Neural progenitor cell (in vitro differentiated cells): ENCODE measurements at regions not wholly inside any gene's neighbourhood (a gene's known extent, or its start where the extent isn't known, plus 50 kb on each side); places are given as distances from the start of the nearest gene placed in this dataset.

ENCODE experiments used
- DNase-seq: peaks from one replicate; pipeline ENCODE4 v3.0.0-alpha.2; 2016; ENCODE audit warnings: low spot score
- H2AFZ ChIP-seq: fragments of 200-600 bp; sonication (generic); replicated peaks from 2 replicates; pipeline ENCODE4 v1.6.1; 2016; ENCODE audit warnings: antibody characterized with exemption
- H3F3A ChIP-seq: fragments of 200-600 bp; sonication (generic); 2 replicates; pipeline ENCODE4 v1.6.1; 2016; ENCODE audit warnings: antibody characterized with exemption, low read depth
- H3K27ac ChIP-seq: fragments of 200-600 bp; sonication (generic); 2 replicates; pipeline ENCODE4 v1.5.1; 2016; ENCODE audit warnings: mild to moderate bottlenecking
- H3K27me3 ChIP-seq: fragments of 200-600 bp; sonication (generic); 2 replicates; pipeline ENCODE4 v1.6.1; 2016; ENCODE audit warnings: mild to moderate bottlenecking, moderate library complexity
- H3K36me3 ChIP-seq: fragments of 200-600 bp; sonication (generic); 2 replicates; pipeline ENCODE4 v1.5.1; 2016
- H3K4me1 ChIP-seq: fragments of 200-600 bp; sonication (generic); 2 replicates; pipeline ENCODE4 v1.6.1; 2016; ENCODE audit warnings: mixed run types
- H3K4me2 ChIP-seq: fragments of 200-600 bp; sonication (generic); 2 replicates; pipeline ENCODE4 v1.6.1; 2016
- H3K4me3 ChIP-seq: fragments of 200-600 bp; sonication (generic); 2 replicates; pipeline ENCODE4 v1.5.1; 2016
- H3K79me2 ChIP-seq: fragments of 200-600 bp; sonication (generic); 2 replicates; pipeline ENCODE4 v1.6.1; 2016; ENCODE audit warnings: low read depth
- H3K9ac ChIP-seq: fragments of 200-600 bp; sonication (generic); 2 replicates; pipeline ENCODE4 v1.6.1; 2016
- H3K9me3 ChIP-seq: fragments of 200-600 bp; sonication (generic); 2 replicates; pipeline ENCODE4 v1.5.1; 2016; ENCODE audit warnings: low read depth
- H4K20me1 ChIP-seq: fragments of 200-600 bp; sonication (generic); 2 replicates; pipeline ENCODE4 v1.6.1; 2016; ENCODE audit warnings: low read depth
- H3K27ac Mint-ChIP-seq: 3 replicates; pipeline ENCODE4 v1.8.0; 2021; ENCODE audit warnings: mixed read lengths
- H3K27me3 Mint-ChIP-seq: 2 replicates; pipeline ENCODE4 v1.8.0; 2022; ENCODE audit warnings: low read depth, mild to moderate bottlenecking, inconsistent platforms, moderate library complexity, mixed read lengths; ENCODE audit not compliant: insufficient read depth
- H3K36me3 Mint-ChIP-seq: 3 replicates; pipeline ENCODE4 v1.8.0; 2021; ENCODE audit warnings: mixed read lengths
- H3K4me1 Mint-ChIP-seq: 3 replicates; pipeline ENCODE4 v1.8.0; 2021; ENCODE audit warnings: mixed read lengths
- H3K4me3 Mint-ChIP-seq: 3 replicates; pipeline ENCODE4 v1.8.0; 2021; ENCODE audit warnings: mild to moderate bottlenecking, moderate library complexity, mixed read lengths
- H3K9me3 Mint-ChIP-seq: 3 replicates; pipeline ENCODE4 v1.8.0; 2020; ENCODE audit warnings: mixed read lengths
- CTCF ChIP-seq: fragments of 200-600 bp; sonication (generic); IDR thresholded peaks from 2 replicates; pipeline ENCODE4 v1.5.1; 2017; ENCODE audit warnings: antibody characterized with exemption, mild to moderate bottlenecking
- EZH2 ChIP-seq: fragments of 200-600 bp; sonication (generic); IDR thresholded peaks from 2 replicates; pipeline ENCODE4 v1.6.1; 2017; ENCODE audit warnings: antibody characterized with exemption, mild to moderate bottlenecking, moderate library complexity
- EZH2phosphoT487 ChIP-seq: fragments of 200-600 bp; sonication (generic); IDR thresholded peaks from 2 replicates; pipeline ENCODE4 v1.6.1; 2017; ENCODE audit warnings: antibody characterized with exemption

- no peaks in the 10 kb centered on the region for H3K27me3 ChIP-seq
- H2AFZ ChIP-seq = no peak overlapping the region
- no peaks in the 10 kb centered on the region for H3F3A ChIP-seq
- DNase-seq = no peak
- peaks cover 6% of the 10 kb centered on the region for H3K27me3 Mint-ChIP-seq
- no peak overlapping the region for H3K4me2 ChIP-seq
- TF ChIP-seq EZH2phosphoT487 (no peak), CTCF (no peak), EZH2 (no peak)
- H3K27ac ChIP-seq = no peak overlapping the region
- H3K4me3 Mint-ChIP-seq = no peak overlapping the region
- H3K27ac Mint-ChIP-seq = no peak overlapping the region
- no peaks in the 10 kb centered on the region for H3K36me3 Mint-ChIP-seq
- no peaks in the 10 kb centered on the region for H4K20me1 ChIP-seq
- no peaks in the 10 kb centered on the region for H3K79me2 ChIP-seq
- H3K4me1 Mint-ChIP-seq = peaks cover 19% of the 10 kb centered on the region
- H3K9me3 ChIP-seq = no peaks in the 10 kb centered on the region
- H3K9ac ChIP-seq = no peak overlapping the region
- H3K4me1 ChIP-seq = peaks cover 20% of the 10 kb centered on the region
- no peak overlapping the region for H3K4me3 ChIP-seq
- H3K36me3 ChIP-seq = no peaks in the 10 kb centered on the region
- peaks cover 6% of the 10 kb centered on the region for H3K9me3 Mint-ChIP-seq
Measured at GRCh38 chr5:73336366-73336765, 112.2 kb downstream of the FOXD1 start.

DNA sequence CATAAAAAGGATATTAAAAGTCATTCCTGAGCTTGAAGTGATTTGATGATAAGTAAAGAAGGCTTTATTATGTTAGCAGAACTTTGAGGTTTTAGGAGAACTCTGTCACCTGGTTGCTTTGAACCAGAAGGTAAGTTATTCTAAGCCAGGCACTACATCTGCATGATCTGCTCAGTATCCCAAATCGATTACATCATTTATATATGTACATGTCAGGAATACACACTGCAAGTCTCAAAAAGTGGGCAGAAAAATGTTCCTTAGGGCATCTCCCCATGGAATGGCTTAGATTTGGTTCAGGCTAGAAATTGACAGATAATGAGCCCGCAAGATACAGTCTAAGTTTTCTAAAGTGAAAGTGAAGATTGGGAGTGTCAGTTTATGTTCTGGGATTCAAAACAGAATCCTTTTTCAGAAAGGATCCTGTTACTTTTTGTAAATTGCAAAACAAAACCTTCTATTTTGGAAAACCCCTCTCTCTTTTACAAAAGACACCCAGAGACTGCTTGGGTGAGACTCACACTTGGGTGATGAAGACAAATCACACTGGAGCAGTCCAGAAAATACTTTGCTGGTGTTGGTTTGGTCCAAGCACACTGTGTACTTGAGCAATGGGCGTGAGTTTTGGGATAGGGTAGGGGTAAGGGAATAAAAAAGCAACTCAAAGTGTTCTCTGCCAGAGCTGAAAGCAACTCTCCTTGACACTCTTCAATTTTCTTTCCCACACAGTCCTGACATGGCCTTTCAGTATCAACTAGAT, 114.5 kb downstream of the FOXD1 start:
- Histone ChIP-seq H4K20me1 (no peaks in the 10 kb centered on the region), H3F3A (no peaks in the 10 kb centered on the region), H3K27ac (no peak overlapping the region), H3K4me2 (no peak overlapping the region), H3K9ac (no peak overlapping the region), H3K36me3 (no peaks in the 10 kb centered on the region), H3K9me3 (peaks cover 6% of the 10 kb centered on the region), H3K27me3 (no peaks in the 10 kb centered on the region), H3K4me1 (peaks cover 20% of the 10 kb centered on the region), H3K4me3 (no peak overlapping the region), H2AFZ (no peak overlapping the region), H3K79me2 (no peaks in the 10 kb centered on the region)
- H3K9me3 Mint-ChIP-seq = peaks cover 12% of the 10 kb centered on the region
- DNase-seq = no peak
- H3K36me3 Mint-ChIP-seq = no peaks in the 10 kb centered on the region
- H3K4me1 Mint-ChIP-seq = peaks cover 15% of the 10 kb centered on the region
- no peak overlapping the region for H3K27ac Mint-ChIP-seq
- H3K27me3 Mint-ChIP-seq = peaks cover 6% of the 10 kb centered on the region
- no peak overlapping the region for H3K4me3 Mint-ChIP-seq
- TF ChIP-seq EZH2 (no peak), EZH2phosphoT487 (no peak), CTCF (no peak)

DNA sequence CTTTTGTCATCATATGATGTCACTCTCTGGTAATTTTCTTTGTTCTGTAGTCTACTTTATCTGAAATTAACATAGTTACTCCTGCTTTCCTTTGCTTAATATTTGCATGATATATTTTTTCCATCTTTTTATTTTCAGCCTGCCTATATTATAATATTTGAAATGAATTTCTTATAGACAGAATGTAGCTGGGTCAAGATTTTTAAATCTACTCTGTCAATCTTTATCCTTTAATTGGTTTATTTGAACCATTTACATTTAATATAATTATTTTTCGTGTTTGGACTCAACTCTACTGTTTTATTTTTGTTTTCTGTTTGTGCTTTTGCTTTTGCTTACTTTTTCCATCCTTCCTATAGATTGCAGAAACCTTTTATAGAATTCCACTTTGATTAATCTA, 118.0 kb downstream of the FOXD1 start:
- Histone ChIP-seq H2AFZ (no peak overlapping the region), H3K27ac (no peak overlapping the region), H3F3A (no peaks in the 10 kb centered on the region), H3K27me3 (no peaks in the 10 kb centered on the region), H3K4me2 (no peak overlapping the region), H3K9ac (no peak overlapping the region), H3K36me3 (no peaks in the 10 kb centered on the region), H3K79me2 (no peaks in the 10 kb centered on the region), H3K4me3 (no peak overlapping the region), H3K9me3 (peaks cover 6% of the 10 kb centered on the region), H4K20me1 (no peaks in the 10 kb centered on the region), H3K4me1 (peaks cover 5% of the 10 kb centered on the region)
- H3K9me3 Mint-ChIP-seq = peaks cover 12% of the 10 kb centered on the region
- no peaks in the 10 kb centered on the region for H3K36me3 Mint-ChIP-seq
- H3K4me1 Mint-ChIP-seq = no peaks in the 10 kb centered on the region
- no peak overlapping the region for H3K4me3 Mint-ChIP-seq
- H3K27me3 Mint-ChIP-seq = peaks cover 3% of the 10 kb centered on the region
- no peak for DNase-seq
- no peak for TF ChIP-seq CTCF
- no peak for TF ChIP-seq EZH2phosphoT487
- no peak for TF ChIP-seq EZH2
- no peak overlapping the region for H3K27ac Mint-ChIP-seq
